ENCODE measurements at regions not wholly inside any gene's neighbourhood (a gene's known extent, or its start where the extent isn't known, plus 50 kb on each side); places are given as distances from the start of the nearest gene placed in this dataset.

GRCh38 chr2:145715601-145716000 is 1195.7 kb upstream of the ZEB2 start:
- no peak overlapping the region for H3K4me3 Mint-ChIP-seq (ENCODE audit: unreplicated experiment)
- DNase-seq (ENCODE audit: extremely low spot score, unreplicated experiment) = no peak
- no peak overlapping the region for H3K27ac Mint-ChIP-seq (ENCODE audit: unreplicated experiment)
- no peaks in the 10 kb centered on the region for H3K27me3 Mint-ChIP-seq (ENCODE audit: unreplicated experiment)
- H3K36me3 Mint-ChIP-seq (ENCODE audit: unreplicated experiment) = peaks cover 4% of the 10 kb centered on the region
- no peak for TF ChIP-seq CTCF (IDR thresholded peaks at IDR 0.05)
- H3K4me1 Mint-ChIP-seq (ENCODE audit: unreplicated experiment) = no peaks in the 10 kb centered on the region
- H3K9me3 Mint-ChIP-seq (ENCODE audit: unreplicated experiment) = peaks cover 9% of the 10 kb centered on the region

GRCh38 chr2:145710303-145710702 is 1190.4 kb upstream of the ZEB2 start:
- Mint-ChIP-seq H3K4me1 (ENCODE audit: unreplicated experiment) (no peaks in the 10 kb centered on the region), H3K27ac (ENCODE audit: unreplicated experiment) (no peak overlapping the region), H3K4me3 (ENCODE audit: unreplicated experiment) (no peak overlapping the region), H3K9me3 (ENCODE audit: unreplicated experiment) (peaks cover 37% of the 10 kb centered on the region), H3K36me3 (ENCODE audit: unreplicated experiment) (peaks cover 15% of the 10 kb centered on the region), H3K27me3 (ENCODE audit: unreplicated experiment) (no peaks in the 10 kb centered on the region)
- no peak for DNase-seq (ENCODE audit: extremely low spot score, unreplicated experiment)
- no peak for TF ChIP-seq CTCF (IDR thresholded peaks at IDR 0.05)

- H3K4me1 Mint-ChIP-seq (ENCODE audit: unreplicated experiment) = no peaks in the 10 kb centered on the region
- H3K36me3 Mint-ChIP-seq (ENCODE audit: unreplicated experiment) = peaks cover 7% of the 10 kb centered on the region
- H3K9me3 Mint-ChIP-seq (ENCODE audit: unreplicated experiment) = peaks cover 28% of the 10 kb centered on the region
- no peak overlapping the region for H3K4me3 Mint-ChIP-seq (ENCODE audit: unreplicated experiment)
- TF ChIP-seq CTCF (IDR thresholded peaks at IDR 0.05) = no peak
- H3K27ac Mint-ChIP-seq (ENCODE audit: unreplicated experiment) = no peak overlapping the region
- H3K27me3 Mint-ChIP-seq (ENCODE audit: unreplicated experiment) = no peaks in the 10 kb centered on the region
- no peak for DNase-seq (ENCODE audit: extremely low spot score, unreplicated experiment)
These were observed 1182.4 kb upstream of the ZEB2 start for GRCh38 chr2:145702305-145702704.

GRCh38 chr2:145692971-145693478 is 1173.1 kb upstream of the ZEB2 start:
- H3K9me3 Mint-ChIP-seq (ENCODE audit: unreplicated experiment) = no peaks in the 10 kb centered on the region
- no peak for DNase-seq (ENCODE audit: extremely low spot score, unreplicated experiment)
- no peaks in the 10 kb centered on the region for H3K27me3 Mint-ChIP-seq (ENCODE audit: unreplicated experiment)
- no peak overlapping the region for H3K27ac Mint-ChIP-seq (ENCODE audit: unreplicated experiment)
- no peak for TF ChIP-seq CTCF (IDR thresholded peaks at IDR 0.05)
- no peaks in the 10 kb centered on the region for H3K4me1 Mint-ChIP-seq (ENCODE audit: unreplicated experiment)
- no peak overlapping the region for H3K4me3 Mint-ChIP-seq (ENCODE audit: unreplicated experiment)
- H3K36me3 Mint-ChIP-seq (ENCODE audit: unreplicated experiment) = no peaks in the 10 kb centered on the region

- Mint-ChIP-seq H3K9me3 (ENCODE audit: unreplicated experiment) (no peaks in the 10 kb centered on the region), H3K27ac (ENCODE audit: unreplicated experiment) (no peak overlapping the region), H3K4me3 (ENCODE audit: unreplicated experiment) (no peak overlapping the region), H3K36me3 (ENCODE audit: unreplicated experiment) (no peaks in the 10 kb centered on the region), H3K27me3 (ENCODE audit: unreplicated experiment) (no peaks in the 10 kb centered on the region), H3K4me1 (ENCODE audit: unreplicated experiment) (no peaks in the 10 kb centered on the region)
- no peak for DNase-seq (ENCODE audit: extremely low spot score, unreplicated experiment)
- TF ChIP-seq CTCF (IDR thresholded peaks at IDR 0.05) = no peak
These were observed 1171.7 kb upstream of the ZEB2 start for GRCh38 chr2:145691659-145692058.

Data from osteocyte (in vitro differentiated cells).